SHP77 (cell line): ENCODE measurements at regions not wholly inside any gene's neighbourhood (a gene's known extent, or its start where the extent isn't known, plus 50 kb on each side); places are given as distances from the start of the nearest gene placed in this dataset.

Experiments
- DNase-seq, 2 experiments: peaks; one replicate each; lab custom pipeline; 2025; lab: John Stamatoyannopoulos, UW

GRCh38 chr16:80300876-80301275 lies 239.9 kb upstream of the DYNLRB2 start:
- DNase-seq: no peak

- DNase-seq: no peak
Measured at GRCh38 chr16:80300456-80300855, 240.3 kb upstream of the DYNLRB2 start.

GRCh38 chr16:80299416-80299815 lies 241.4 kb upstream of the DYNLRB2 start:
- peak in 1 of 2 experiments; percentile 39 for DNase-seq

- no peak for DNase-seq
Measured at GRCh38 chr16:80298676-80299075, 242.1 kb upstream of the DYNLRB2 start.

GRCh38 chr16:80296034-80296433 lies 244.8 kb upstream of the DYNLRB2 start:
- no peak for DNase-seq

GRCh38 chr16:80294172-80294571 lies 246.6 kb upstream of the DYNLRB2 start:
- DNase-seq: no peak

GRCh38 chr16:80288616-80289015 lies 252.2 kb upstream of the DYNLRB2 start:
- no peak for DNase-seq

- DNase-seq: no peak
Measured at GRCh38 chr16:80287674-80288073, 253.1 kb upstream of the DYNLRB2 start.

GRCh38 chr16:80285104-80285503 lies 255.7 kb upstream of the DYNLRB2 start:
- no peak for DNase-seq

- no peak for DNase-seq
Measured at GRCh38 chr16:80283466-80284392, 257.1 kb upstream of the DYNLRB2 start.

- DNase-seq: no peak
Measured at GRCh38 chr16:80280557-80280956, 260.2 kb upstream of the DYNLRB2 start.

- no peak for DNase-seq
Measured at GRCh38 chr16:80279656-80280055, 261.1 kb upstream of the DYNLRB2 start.

GRCh38 chr16:80277182-80277581 lies 263.6 kb upstream of the DYNLRB2 start:
- no peak for DNase-seq

- no peak for DNase-seq
Measured at GRCh38 chr16:80274576-80275191, 266.1 kb upstream of the DYNLRB2 start.

- no peak for DNase-seq
Measured at GRCh38 chr16:80273635-80274538, 266.9 kb upstream of the DYNLRB2 start.

- DNase-seq: no peak
Measured at GRCh38 chr16:80265624-80266306, 275.0 kb upstream of the DYNLRB2 start.

- no peak for DNase-seq
Measured at GRCh38 chr16:80263848-80264694, 276.7 kb upstream of the DYNLRB2 start.

GRCh38 chr16:80263181-80263823 lies 277.5 kb upstream of the DYNLRB2 start:
- no peak for DNase-seq

GRCh38 chr16:80260906-80261311 lies 279.9 kb upstream of the DYNLRB2 start:
- DNase-seq: no peak

- DNase-seq: no peak
Measured at GRCh38 chr16:80259290-80259805, 281.4 kb upstream of the DYNLRB2 start.
